HG03196 (cell line): ENCODE measurements at regions not wholly inside any gene's neighbourhood (a gene's known extent, or its start where the extent isn't known, plus 50 kb on each side); places are given as distances from the start of the nearest gene placed in this dataset.

Experiments used
- ATAC-seq: cut with Tn5 transposase; IDR thresholded peaks from one replicate; pipeline ENCODE4 v1.9.1; 2021; ENCODE audit not compliant: unreplicated experiment

DNA sequence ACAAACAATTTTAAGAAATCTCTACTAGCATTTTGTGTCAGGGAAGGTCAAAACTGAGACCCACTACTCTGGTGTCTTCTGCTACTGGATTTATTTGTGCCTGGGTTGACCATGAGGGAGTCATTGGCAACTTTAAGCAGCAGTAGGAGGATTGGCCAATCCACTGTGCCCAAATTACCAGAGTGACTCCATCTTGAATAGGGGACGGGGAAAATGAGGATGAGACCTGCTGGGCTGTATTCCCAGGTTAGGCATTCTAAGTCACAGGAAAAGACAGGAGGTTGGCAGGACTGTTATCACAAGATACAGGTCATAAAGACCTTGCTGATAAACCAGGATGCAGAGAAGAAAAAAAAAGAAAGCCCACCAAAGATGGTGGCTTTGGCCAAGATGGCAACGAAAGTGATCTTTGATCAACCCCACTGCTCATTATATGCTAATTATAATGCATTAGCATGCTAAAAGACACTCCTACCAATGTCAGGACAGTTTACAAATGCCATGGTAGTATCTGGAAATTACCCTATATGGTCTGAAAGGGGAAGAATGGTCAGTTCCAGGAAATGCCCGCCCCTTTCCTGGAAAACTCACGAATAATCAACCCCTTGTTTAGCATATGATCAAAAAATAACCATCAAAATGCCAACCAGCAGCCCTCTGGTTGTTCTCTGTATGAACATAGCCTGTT lies 200.9 kb downstream of the LTN1 start:
- ATAC-seq: no peak

DNA sequence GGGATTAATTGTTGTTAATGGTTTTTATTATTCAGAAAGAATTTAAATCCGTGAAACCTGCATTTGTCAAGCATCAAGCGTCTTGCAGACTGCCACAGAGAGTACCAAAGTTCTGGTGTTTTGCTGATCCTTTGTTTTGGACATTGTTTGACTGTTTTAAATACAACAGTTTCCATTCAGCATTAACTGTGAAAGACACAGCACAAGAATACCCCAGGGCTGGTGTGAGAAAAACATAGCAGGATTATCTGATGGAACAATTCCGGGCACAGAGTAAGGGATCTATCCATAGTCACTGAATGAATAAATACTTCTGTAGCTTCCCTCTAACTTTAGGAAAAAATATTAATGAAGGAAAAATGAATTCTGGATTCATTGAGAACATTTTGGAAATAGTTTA lies 202.3 kb downstream of the LTN1 start:
- ATAC-seq: no peak

DNA sequence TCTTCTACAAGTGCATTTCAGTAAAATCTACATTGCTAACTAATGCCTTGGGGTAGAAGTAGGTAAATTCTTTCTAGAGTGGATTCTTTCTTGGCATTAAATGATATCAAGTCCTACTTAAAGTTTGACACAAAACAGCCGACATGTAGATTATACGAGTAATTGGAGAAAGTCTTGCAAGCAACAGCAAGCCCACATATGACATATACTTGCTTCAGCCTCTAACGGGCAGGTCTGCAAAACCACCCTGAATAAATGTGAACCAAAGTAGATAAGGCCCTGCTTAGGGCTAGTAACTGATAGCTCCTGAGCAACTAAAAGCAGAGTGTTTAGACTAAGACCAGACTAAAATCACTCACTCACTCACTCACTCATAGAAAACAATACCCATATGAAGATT lies 203.2 kb downstream of the LTN1 start:
- ATAC-seq: no peak

DNA sequence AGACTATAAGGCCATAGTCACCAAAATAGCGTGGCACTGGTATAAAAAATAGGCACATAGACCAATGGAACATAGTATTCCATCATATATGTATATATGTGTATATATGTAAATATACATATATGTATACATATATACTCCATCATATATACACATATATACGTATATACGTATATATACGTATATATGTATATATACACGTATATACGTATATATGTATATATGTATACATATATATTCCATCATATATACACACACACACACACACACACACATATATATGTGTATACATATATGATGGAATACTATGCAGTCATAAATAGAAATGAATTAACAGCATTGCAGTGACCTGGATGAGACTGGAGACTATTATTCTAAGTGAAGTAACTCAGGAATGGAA lies 204.6 kb downstream of the LTN1 start:
- ATAC-seq: no peak

DNA sequence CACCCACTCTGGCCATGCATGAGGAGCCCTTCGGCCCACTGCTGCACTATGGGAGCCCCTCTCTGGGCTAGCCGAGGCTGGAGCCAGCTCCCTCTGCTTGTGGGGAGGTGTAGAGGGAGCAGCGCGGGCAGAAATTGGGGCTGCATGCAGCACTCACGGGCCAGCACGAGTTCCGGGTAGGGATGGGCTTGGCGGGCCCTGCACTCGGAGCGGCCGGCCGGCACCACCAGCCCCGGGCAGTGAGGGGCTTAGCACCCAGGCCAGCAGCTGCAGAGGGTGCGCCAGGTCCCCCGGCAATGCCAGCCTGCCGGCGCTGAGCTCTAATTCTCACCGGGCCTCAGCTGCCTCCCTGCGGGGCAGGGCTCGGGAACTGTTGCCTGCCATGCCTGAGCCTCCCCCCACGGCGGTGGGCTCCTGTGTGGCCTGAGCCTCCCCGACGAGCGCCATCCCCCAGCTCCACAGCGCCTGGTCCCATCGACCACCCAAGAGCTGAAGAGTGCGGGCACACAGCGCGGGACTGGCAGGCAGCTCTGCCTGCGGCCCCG lies 209.0 kb downstream of the LTN1 start:
- ATAC-seq: no peak

DNA sequence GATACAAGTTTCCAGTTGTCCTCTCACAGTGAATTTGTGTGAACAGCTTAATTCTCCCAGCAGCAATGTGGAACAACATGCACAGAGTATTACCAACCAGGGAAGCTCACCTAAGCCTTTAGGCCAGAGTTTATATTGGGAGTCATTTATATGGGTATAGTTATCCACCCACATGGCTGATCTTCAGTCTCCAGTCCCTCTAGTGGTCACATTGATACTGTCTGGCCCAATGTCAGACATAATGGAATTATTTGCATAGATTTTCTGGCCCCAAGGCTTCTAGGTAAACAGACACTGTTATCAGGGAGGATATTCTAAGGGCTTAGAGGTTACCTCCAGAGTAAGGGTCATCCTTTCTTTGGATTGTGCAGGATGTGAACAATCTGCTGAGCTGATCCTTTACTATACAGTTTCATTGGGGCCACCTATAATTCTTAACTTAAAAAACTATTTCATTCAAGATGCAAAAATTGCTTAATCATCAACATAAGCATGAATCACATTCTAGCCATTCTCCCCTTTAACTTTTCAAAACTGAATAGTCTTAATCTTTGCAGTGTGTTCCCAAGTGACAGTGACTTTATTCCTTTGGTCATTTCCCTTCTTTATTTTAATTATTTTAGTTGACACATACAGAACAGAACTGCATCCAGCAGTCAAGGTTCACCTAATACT lies 210.9 kb downstream of the LTN1 start:
- peak; percentile 56 for ATAC-seq

DNA sequence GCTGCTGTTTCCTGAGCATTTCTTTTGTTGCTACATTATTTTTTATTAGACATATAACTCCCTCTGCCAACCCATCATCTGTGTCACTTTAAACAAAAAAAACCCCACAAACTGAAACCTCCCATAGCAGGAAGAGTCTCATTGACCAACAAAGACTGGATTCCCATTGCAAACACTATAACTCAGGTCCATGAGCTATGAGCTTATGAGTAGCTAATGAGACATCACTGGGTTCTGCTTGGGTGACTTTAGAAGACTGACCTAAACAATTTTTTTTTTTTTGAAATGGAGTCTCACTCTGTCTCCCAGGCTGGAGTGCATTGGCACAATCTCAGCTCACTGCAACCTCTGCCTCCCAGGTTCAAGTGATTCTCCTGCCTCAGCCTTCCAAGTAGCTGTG lies 212.8 kb downstream of the LTN1 start:
- no peak for ATAC-seq

DNA sequence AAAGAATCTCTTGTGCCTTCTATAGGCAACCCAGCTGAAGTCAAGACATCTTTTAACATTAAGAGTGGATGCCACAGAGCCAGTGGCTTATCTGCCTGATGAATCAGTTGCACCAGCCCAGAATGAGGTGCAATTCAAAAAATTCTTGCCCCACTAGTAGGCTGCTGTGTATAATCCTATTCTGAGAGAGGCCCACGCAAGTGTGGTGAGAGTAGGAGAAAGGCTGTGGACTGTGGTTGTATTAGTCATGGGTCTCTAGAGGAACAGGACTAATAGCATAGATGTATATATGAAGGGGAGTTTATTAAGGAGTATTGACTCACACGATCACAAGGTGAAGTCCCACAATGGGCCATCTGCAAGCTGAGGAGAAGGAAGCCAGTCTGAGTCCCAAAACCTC lies 216.4 kb downstream of the LTN1 start:
- no peak for ATAC-seq

DNA sequence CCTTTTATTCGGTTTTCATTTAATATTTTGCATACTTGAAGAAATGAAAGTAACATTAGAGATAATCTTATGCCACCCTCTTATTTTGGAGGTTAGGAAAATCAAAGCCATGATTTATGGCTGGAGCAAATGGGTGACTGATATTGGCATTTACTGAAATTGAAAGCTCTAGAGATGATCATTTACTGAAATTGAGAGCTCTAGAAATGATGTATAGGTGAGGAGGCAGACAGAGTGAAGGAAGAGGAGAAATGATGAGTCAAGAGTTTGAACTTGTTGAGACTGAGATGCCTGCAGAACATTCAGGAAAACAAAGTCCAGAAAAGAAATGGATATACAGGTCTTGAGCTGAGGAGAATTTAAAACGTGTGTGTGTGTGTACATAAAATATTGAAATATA lies 217.6 kb downstream of the LTN1 start:
- no peak for ATAC-seq

DNA sequence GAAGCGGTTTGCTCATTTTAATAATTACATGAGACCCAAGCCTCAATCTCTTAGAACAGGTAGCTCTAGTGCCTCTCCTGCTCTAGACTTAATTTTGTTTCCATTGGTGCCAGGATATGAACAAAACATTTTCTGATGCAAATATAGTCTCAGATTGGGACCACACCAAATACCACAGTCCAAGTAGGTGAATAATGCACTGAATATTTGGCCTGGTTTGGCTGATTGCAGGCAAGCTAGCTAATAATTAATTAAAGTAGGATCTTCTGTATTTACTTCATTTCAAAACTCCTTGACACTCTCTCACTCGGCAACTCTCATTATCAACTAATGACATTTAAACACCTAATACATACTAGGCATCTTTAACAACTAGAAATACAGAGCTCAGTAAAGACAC lies 219.6 kb downstream of the LTN1 start:
- ATAC-seq: no peak

DNA sequence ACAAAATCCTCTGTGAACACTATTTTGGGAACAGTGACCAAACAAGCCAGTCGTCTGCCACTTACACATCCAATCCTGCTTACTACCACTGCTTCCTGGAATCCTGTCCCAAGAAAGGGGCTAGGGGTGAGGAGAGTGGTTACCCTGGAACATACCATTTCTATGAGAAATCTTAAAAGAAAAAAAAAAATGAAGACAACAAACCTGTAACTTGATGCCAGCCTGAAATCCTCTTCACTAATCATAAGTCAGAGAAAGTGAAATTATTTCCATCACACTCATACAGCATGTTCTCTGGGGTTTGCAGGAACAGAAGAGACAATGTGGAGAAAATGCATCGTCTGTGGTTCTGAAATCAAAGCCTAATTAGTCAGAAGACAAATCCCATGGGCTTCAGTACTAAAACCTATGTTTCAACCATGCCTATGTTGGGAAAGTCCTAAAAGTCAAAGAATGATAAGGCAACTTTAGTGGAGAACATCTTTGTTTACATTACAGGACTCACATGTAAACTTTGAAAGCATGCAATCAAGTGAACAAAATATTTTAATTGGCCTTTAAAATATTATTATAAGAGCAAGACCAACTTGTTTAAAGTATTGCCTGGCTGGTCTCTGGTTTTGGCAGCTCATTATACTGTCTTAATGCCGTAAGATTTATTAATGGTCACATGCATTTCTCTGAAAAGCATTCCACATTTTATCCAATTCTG lies 220.7 kb downstream of the LTN1 start:
- ATAC-seq: no peak

DNA sequence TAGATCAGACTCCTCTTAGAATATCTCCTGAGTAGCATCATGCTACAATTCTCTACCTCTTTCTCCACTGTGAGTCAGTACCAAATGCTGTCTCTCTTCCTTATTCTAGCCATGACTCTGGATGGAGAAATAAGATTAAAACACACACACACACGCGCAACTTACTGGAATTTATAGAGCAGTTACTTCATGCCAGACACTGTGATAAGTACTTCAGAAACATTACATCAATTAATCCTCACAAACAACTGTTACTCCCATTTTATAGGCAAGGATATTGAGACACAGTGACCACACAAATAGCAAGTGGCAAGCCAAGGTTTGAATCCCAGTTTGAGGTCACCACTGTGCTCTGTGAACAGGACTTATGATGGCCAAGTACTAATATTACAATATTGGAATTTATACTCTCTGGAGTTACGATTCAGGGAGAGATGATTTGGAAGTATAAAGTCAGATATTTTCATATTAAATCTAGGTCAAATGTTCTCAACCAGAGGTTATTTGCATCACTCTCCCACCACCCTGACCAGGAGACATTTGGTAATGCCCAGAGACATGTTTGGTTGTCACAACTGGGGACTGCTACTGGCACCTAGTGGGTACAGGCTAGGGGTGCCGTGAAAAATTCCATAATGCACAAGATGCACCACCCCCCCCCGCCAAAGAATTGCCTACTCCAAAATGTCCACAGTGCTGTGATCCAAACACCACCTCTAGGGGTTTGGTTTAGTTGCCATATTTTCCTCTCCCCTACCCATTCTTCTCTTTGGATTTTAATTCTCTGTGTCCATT lies 221.6 kb downstream of the LTN1 start:
- no peak for ATAC-seq

DNA sequence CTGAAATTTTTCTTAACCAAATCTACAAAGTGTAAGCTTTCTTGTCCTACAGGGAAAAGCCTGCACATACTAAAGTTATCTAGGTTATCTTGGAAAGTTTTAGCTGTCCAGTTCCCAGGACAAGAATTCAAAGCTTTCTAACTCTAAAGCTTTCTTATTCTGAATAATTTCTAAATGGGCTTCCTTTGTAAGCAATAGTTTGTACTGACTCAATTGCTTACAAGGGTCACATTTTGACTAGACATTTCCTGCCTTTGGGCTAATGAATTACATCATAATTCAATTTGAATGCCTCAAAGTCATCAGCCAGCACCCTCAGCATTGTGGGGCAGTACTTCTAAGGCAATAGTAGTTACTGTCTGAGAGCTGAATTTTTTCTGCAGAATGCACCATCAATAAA lies 223.0 kb downstream of the LTN1 start:
- ATAC-seq: no peak

DNA sequence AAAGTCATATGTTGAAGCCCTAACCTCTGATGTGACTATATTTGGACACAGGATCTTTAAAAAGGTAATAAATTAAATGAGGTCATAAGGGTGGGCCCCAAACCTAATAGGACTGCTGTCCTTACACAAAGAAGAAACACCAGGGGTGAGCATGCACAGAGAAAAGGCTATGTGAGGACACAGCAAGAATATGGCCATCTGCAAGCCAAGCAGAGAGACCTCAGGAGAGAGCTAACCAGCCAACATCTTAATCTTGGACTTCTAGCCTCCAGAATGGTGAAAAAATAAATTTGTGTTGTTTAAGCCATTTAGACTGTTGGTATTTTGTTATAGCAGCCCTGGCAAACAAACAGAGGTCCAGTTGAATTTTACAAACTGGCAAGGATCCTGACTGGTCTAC lies 223.9 kb downstream of the LTN1 start:
- ATAC-seq: no peak

DNA sequence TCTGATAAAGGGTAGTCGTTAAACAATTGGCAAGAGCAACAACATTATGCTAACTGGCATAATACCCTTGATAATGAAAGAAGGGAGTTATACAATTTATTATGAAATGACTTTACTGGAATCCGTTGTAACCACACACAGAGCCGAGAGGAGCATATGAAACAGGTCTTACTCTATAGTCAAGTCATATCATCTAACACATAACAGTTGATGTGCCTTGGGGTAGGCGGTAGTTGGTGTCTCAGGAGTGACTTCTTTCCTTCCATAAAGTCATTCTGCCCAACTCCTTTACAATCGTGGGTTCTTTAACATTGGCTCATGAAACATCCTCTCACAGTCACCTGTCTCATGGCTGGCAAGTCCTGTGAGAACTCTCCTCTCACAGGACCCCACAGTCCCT lies 225.2 kb downstream of the LTN1 start:
- ATAC-seq: no peak

DNA sequence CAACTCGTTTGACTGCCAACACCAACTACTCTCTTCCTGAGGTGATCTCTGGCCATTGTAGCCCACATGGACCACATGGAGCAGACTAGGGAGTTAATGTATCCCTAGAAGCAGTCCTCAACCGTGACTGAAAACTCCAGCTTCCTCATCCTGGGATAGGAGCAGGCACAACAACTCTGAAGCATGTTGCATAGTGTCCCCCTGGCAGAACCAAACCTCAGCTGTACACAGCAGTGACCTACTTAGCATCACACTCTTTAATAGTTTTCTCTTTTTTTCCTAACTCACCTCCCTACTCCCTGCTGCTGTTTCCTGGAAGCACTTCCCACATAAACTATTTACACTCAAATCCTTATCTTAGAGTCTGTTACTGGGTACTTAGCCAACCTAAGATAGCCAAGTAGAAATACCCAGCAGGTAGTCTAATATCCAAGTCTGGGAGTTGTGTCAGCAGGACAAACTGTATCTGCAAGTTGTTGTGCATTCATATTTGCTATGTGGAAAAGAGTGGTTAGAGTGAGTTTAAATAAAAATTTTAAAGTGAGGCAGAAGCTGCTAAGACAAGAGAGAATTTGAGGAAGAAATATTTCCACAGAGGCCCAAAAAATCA lies 228.8 kb downstream of the LTN1 start:
- no peak for ATAC-seq

DNA sequence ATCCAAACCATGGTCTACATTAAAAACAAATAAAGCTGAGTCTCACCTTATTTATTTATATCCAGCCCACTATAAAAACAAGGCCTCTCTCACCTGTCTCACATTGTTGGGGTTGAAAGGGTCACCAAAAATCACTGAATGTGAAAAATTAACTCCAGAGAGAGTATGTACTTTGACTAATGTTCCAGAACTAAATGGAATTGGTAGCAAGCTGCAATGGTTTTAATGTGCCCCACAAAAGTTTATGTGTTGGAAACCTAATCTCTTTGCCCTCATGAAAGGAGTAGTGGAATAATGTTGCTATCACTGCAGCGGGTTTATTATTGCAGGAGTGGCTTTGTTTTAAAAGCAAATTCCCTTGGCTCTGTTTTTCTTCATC lies 230.3 kb downstream of the LTN1 start:
- ATAC-seq: no peak

DNA sequence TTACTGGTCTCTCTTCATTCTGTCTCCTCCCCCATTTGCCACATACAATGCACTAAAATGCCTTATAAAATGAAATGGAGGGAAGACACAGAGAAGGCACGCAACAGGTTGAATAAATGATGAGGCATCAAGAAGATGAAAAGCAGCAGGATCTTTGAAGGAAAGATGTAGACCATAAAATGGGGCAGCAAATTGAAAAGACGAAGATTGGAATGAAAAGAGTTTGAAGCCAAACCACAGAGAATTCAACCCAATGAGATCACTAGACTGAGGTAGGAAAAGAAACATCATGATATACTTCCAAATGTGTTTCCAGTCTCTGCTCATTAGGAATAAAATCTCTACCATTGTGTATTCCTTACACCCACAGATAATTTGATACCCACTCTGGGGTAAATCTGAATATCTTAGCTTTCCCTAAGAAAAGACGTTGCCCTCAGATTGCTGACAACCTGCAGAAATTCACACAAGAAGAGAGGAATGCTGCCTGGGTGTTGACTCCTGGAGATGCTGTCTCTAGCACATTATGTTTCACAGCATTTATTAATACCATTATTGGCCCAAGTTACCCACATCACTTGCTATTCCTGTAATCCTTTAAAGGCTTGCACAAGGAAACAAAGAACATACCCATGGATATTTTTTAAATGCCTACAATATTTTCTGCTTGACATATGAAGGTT lies 230.9 kb downstream of the LTN1 start:
- ATAC-seq: no peak

DNA sequence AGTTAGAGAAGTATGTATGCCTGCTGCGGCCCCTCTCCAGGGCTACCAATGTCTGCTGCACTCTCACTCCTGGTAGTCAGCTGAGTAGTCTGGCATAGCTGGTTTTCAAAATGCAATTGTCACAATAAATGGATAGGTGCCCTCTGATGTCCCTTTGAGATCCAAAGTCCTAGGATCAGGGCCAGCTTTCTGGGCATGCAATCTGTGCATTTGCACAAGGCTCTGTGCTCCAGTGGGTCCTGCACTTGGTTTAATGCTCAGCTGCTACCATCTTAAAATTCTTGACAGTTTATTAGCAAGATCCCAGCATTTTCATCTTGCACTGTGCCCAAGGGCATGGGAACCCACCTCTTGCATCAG lies 233.8 kb downstream of the LTN1 start:
- ATAC-seq: no peak
